Activated T-cell treated with anti-CD3 and anti-CD28 coated beads, Interleukin-2, amount 50 U/mL, for 24 hours (primary cell): ENCODE measurements at regions not wholly inside any gene's neighbourhood (a gene's known extent, or its start where the extent isn't known, plus 50 kb on each side); places are given as distances from the start of the nearest gene placed in this dataset.
"Not testable (repeated sequence)": the region's sequence is repeated elsewhere in the genome, so short reads cannot be mapped to it uniquely, and the experiment has no call there.

Source experiments
- DNase-seq: peaks from one replicate; pipeline ENCODE4 v3.0.0-alpha.2; 2020
- H3K27ac Mint-ChIP-seq: 2 replicates; pipeline ENCODE4 v1.8.0; 2020; ENCODE audit warnings: mild to moderate bottlenecking, mixed read lengths
- H3K27me3 Mint-ChIP-seq: 2 replicates; pipeline ENCODE4 v1.8.0; 2020; ENCODE audit warnings: mixed read lengths
- H3K36me3 Mint-ChIP-seq: 2 replicates; pipeline ENCODE4 v1.8.0; 2020; ENCODE audit warnings: low read depth, mixed read lengths
- H3K4me1 Mint-ChIP-seq: 2 replicates; pipeline ENCODE4 v1.8.0; 2020; ENCODE audit warnings: low read depth, mixed read lengths
- H3K4me3 Mint-ChIP-seq: 2 replicates; pipeline ENCODE4 v1.8.0; 2020; ENCODE audit warnings: mild to moderate bottlenecking, moderate library complexity, mixed read lengths
- H3K9me3 Mint-ChIP-seq: 2 replicates; pipeline ENCODE4 v1.8.0; 2020; ENCODE audit warnings: mixed read lengths

- no peak overlapping the region for H3K4me3 Mint-ChIP-seq
- no peak for DNase-seq
- H3K27ac Mint-ChIP-seq = no peak overlapping the region
- no peaks in the 10 kb centered on the region for H3K27me3 Mint-ChIP-seq
- no peaks in the 10 kb centered on the region for H3K9me3 Mint-ChIP-seq
- H3K4me1 Mint-ChIP-seq = no peaks in the 10 kb centered on the region
- no peaks in the 10 kb centered on the region for H3K36me3 Mint-ChIP-seq
Measured at GRCh38 chr4:115657991-115658650, 544.7 kb upstream of the NDST4 start.

GRCh38 chr4:115655626-115656025 is 542.2 kb upstream of the NDST4 start:
- no peak overlapping the region for H3K27ac Mint-ChIP-seq
- H3K4me1 Mint-ChIP-seq = no peaks in the 10 kb centered on the region
- H3K4me3 Mint-ChIP-seq = no peak overlapping the region
- no peaks in the 10 kb centered on the region for H3K36me3 Mint-ChIP-seq
- DNase-seq = no peak
- no peaks in the 10 kb centered on the region for H3K9me3 Mint-ChIP-seq
- no peaks in the 10 kb centered on the region for H3K27me3 Mint-ChIP-seq

DNA sequence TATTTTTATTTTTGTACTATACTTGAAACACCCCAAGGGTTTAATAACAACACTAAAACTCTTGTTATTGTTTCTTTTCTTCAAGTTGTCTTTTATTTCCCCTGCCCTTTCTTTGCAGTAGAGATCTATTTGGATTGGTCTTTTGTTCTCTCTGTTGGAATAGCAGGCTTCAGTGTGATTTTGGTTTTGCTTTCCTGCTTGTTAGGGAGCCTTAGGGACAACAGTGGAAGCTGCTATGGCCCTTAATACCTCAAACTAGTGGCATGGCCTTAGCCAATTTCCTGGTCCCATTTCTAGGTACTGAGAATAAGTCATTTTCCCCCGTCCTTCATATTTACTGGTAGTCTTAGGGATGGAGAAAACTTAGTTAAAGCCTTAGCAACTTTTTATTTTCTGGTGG is 535.4 kb upstream of the NDST4 start:
- H3K9me3 Mint-ChIP-seq = no peaks in the 10 kb centered on the region
- H3K4me1 Mint-ChIP-seq = no peaks in the 10 kb centered on the region
- no peaks in the 10 kb centered on the region for H3K27me3 Mint-ChIP-seq
- H3K4me3 Mint-ChIP-seq = no peak overlapping the region
- no peaks in the 10 kb centered on the region for H3K36me3 Mint-ChIP-seq
- DNase-seq = no peak
- H3K27ac Mint-ChIP-seq = no peak overlapping the region

DNA sequence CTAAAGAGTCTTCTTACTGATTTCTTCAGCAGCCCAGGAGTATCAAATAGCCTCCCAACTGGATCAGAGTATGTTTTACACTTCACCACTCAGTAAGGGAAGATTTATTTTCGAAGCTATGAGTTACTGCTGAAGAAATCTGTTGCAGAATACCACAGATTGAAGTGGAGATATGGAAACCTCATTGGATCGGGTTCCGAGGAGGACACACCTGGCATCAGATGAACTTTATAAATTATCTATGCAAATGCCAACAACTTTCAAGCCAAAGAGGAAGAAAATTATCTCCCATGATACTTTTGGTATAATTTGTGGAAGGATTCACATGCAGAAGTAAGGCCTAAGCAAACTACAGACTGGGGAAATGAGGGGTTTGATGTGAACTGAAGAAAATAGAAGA is 515.9 kb upstream of the NDST4 start:
- no peaks in the 10 kb centered on the region for H3K27me3 Mint-ChIP-seq
- peaks cover 2% of the 10 kb centered on the region for H3K9me3 Mint-ChIP-seq
- H3K4me3 Mint-ChIP-seq = no peak overlapping the region

DNA sequence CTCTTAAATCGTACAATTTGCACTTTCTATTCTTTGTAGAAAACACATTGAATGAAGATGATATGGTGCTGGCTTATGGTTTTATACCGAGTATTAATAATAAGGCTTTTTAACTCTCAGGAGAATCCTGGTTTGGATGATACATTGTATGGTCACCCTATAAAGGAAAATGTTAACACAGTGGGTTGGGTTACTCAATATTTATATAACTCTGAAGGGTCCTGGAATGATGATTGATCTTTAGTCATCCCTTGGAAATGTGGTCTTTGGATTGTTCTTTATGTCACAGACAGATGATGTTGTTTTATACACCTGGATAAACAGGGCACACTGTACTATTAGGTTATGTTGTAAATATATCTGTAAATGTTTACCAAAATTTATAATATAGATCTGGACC is 496.2 kb upstream of the NDST4 start:
- no peak overlapping the region for H3K4me3 Mint-ChIP-seq
- no peaks in the 10 kb centered on the region for H3K4me1 Mint-ChIP-seq
- H3K36me3 Mint-ChIP-seq = no peaks in the 10 kb centered on the region
- no peak for DNase-seq
- no peaks in the 10 kb centered on the region for H3K27me3 Mint-ChIP-seq
- peaks cover 3% of the 10 kb centered on the region for H3K9me3 Mint-ChIP-seq
- no peak overlapping the region for H3K27ac Mint-ChIP-seq

More for the DNA sequence above, 515.9 kb upstream of the NDST4 start:
- no peak for DNase-seq
- Mint-ChIP-seq H3K27ac (no peak overlapping the region), H3K4me1 (no peaks in the 10 kb centered on the region), H3K36me3 (no peaks in the 10 kb centered on the region)

DNA sequence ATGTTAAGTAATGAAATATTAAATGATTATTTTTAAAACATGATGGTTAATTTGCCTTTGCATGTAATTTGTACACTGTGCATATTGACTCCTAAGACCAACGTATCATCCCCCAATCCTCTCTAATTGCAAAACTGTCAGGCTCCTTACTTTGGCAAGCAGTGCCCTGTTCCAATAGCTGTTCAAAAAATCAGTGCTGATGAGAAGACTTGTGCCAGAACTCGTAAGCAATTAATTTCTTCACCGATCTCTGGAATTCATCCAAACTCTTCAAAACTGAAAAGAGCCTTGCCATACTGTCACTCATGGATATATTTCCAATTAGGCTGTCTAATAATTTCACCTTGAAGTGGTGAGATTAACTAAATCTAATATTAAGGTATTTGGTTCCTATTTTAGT is 493.9 kb upstream of the NDST4 start:
- peaks cover 2% of the 10 kb centered on the region for H3K9me3 Mint-ChIP-seq
- DNase-seq = no peak
- H3K4me1 Mint-ChIP-seq = no peaks in the 10 kb centered on the region
- no peaks in the 10 kb centered on the region for H3K27me3 Mint-ChIP-seq
- H3K36me3 Mint-ChIP-seq = no peaks in the 10 kb centered on the region
- no peak overlapping the region for H3K4me3 Mint-ChIP-seq
- no peak overlapping the region for H3K27ac Mint-ChIP-seq

- no peaks in the 10 kb centered on the region for H3K27me3 Mint-ChIP-seq
- no peaks in the 10 kb centered on the region for H3K36me3 Mint-ChIP-seq
- H3K4me1 Mint-ChIP-seq = no peaks in the 10 kb centered on the region
- H3K4me3 Mint-ChIP-seq = no peak overlapping the region
- H3K27ac Mint-ChIP-seq = no peak overlapping the region
- H3K9me3 Mint-ChIP-seq = peaks cover 11% of the 10 kb centered on the region
- DNase-seq = no peak
Measured at GRCh38 chr4:115596265-115597001, 483.0 kb upstream of the NDST4 start.

DNA sequence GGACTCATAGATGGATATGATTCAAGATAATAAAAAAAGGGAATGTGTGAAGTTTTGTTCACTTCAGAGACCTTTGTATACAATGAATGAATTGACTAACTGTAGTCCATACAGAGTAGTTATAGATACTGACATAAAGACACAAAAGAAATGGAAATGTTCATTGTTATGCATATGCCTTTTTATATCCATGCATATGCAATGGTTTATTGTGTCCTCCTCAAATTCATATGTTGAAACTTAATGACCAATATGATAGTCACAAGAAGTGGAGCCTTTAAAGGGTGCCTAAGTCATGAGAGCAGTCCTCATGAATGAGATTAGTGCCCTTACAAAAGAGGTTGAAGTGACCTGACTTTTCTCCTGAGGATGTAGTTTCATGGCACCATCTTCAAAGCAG is 467.5 kb upstream of the NDST4 start:
- Mint-ChIP-seq H3K27ac (no peak overlapping the region), H3K9me3 (no peaks in the 10 kb centered on the region), H3K4me1 (no peaks in the 10 kb centered on the region), H3K27me3 (no peaks in the 10 kb centered on the region), H3K4me3 (no peak overlapping the region), H3K36me3 (no peaks in the 10 kb centered on the region)
- no peak for DNase-seq

- no peaks in the 10 kb centered on the region for H3K4me1 Mint-ChIP-seq
- no peaks in the 10 kb centered on the region for H3K36me3 Mint-ChIP-seq
- no peak for DNase-seq
- H3K27me3 Mint-ChIP-seq = no peaks in the 10 kb centered on the region
- no peak overlapping the region for H3K27ac Mint-ChIP-seq
- peaks cover 17% of the 10 kb centered on the region for H3K9me3 Mint-ChIP-seq
- no peak overlapping the region for H3K4me3 Mint-ChIP-seq
Measured at GRCh38 chr4:115575851-115576250, 462.4 kb upstream of the NDST4 start.

GRCh38 chr4:115562506-115562905 is 449.1 kb upstream of the NDST4 start:
- H3K27ac Mint-ChIP-seq = no peak overlapping the region
- no peak overlapping the region for H3K4me3 Mint-ChIP-seq
- no peak for DNase-seq
- no peaks in the 10 kb centered on the region for H3K4me1 Mint-ChIP-seq
- H3K36me3 Mint-ChIP-seq = no peaks in the 10 kb centered on the region
- no peaks in the 10 kb centered on the region for H3K27me3 Mint-ChIP-seq
- peaks cover 5% of the 10 kb centered on the region for H3K9me3 Mint-ChIP-seq

DNA sequence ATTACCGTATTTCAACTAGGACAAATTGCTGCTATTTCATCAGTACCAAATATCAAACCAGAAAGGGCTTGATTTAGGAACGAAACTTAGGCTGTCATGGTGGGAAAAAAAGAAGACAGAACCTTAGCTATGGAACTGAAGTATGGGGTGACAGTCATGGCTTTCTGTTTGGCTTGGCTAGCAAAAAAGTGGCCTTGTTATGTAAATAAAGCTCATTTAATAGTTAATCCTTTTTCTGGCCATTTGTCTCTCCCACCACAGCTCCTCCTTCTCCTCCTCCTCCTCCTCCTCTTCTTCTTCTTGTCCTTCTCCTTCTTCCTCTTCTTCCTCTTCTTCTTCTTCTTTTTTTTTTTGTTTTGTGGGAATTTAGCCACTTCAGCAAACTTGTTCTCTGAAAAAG is 434.7 kb upstream of the NDST4 start:
- no peak overlapping the region for H3K4me3 Mint-ChIP-seq
- no peak overlapping the region for H3K27ac Mint-ChIP-seq
- H3K27me3 Mint-ChIP-seq = no peaks in the 10 kb centered on the region
- DNase-seq = no peak
- no peaks in the 10 kb centered on the region for H3K9me3 Mint-ChIP-seq
- H3K4me1 Mint-ChIP-seq = no peaks in the 10 kb centered on the region
- no peaks in the 10 kb centered on the region for H3K36me3 Mint-ChIP-seq

DNA sequence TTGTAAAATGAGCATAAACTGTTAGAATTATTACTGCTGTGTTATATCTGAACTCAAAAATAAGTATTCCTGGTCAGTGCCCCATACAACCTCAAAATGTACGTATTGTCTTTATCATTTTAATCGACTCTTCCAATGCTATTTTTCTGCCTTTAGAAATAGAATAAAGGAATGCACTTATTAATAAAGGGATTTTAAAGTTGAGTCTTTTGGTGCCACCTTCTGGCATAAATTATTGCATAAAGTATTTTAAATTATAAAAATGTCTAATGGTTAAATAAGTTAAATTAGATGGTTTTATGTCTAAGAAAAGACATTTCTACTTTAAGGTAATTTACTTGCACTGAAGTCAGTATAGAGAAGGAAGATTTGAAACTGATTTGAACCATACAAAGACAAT is 424.0 kb upstream of the NDST4 start:
- H3K27ac Mint-ChIP-seq = no peak overlapping the region
- H3K36me3 Mint-ChIP-seq = no peaks in the 10 kb centered on the region

GRCh38 chr4:115529126-115529525 is 415.7 kb upstream of the NDST4 start:
- Mint-ChIP-seq H3K27me3 (no peaks in the 10 kb centered on the region), H3K27ac (no peak overlapping the region), H3K4me3 (no peak overlapping the region), H3K4me1 (no peaks in the 10 kb centered on the region), H3K36me3 (no peaks in the 10 kb centered on the region), H3K9me3 (peaks cover 5% of the 10 kb centered on the region)
- no peak for DNase-seq

More for the DNA sequence above, 424.0 kb upstream of the NDST4 start:
- H3K4me3 Mint-ChIP-seq = no peak overlapping the region
- no peaks in the 10 kb centered on the region for H3K9me3 Mint-ChIP-seq
- DNase-seq = no peak
- no peaks in the 10 kb centered on the region for H3K4me1 Mint-ChIP-seq
- no peaks in the 10 kb centered on the region for H3K27me3 Mint-ChIP-seq

- not testable (repeated sequence) for H3K4me3 Mint-ChIP-seq, H3K36me3 Mint-ChIP-seq, H3K4me1 Mint-ChIP-seq, H3K27ac Mint-ChIP-seq, DNase-seq, H3K27me3 Mint-ChIP-seq
- H3K9me3 Mint-ChIP-seq = peaks cover 17% of the 10 kb centered on the region
Measured at GRCh38 chr4:115519476-115519875, 406.1 kb upstream of the NDST4 start.

DNA sequence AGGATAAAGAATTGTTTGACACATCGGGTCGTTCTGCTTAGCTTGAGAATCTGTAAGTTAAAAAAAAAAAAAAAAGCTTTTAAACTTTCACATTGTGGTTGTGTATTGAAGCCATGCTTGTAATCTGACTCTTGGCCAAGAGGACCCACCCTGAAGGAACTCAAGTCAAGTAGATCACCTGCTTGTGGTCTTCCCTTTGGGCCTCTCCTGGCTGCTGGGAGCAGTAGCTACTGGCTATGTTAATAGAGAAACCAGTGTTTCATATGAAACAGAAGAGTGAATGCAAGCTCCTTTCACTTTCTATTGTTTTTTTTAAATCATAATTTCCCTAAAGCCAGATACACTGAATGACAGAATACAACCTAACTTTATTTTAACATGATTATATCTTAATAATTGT is 402.4 kb upstream of the NDST4 start:
- Mint-ChIP-seq H3K4me1 (no peaks in the 10 kb centered on the region), H3K9me3 (peaks cover 11% of the 10 kb centered on the region), H3K4me3 (no peak overlapping the region), H3K27me3 (no peaks in the 10 kb centered on the region), H3K36me3 (no peaks in the 10 kb centered on the region), H3K27ac (no peak overlapping the region)
- no peak for DNase-seq
